HG03095 (cell line): ENCODE measurements at regions not wholly inside any gene's neighbourhood (a gene's known extent, or its start where the extent isn't known, plus 50 kb on each side); places are given as distances from the start of the nearest gene placed in this dataset.
"Not testable (repeated sequence)": the region's sequence is repeated elsewhere in the genome, so short reads cannot be mapped to it uniquely, and the experiment has no call there.

ENCODE experiments used
- ATAC-seq: cut with Tn5 transposase; IDR thresholded peaks from one replicate; pipeline ENCODE4 v1.9.1; 2021; ENCODE audit warnings: moderate library complexity; ENCODE audit not compliant: unreplicated experiment

GRCh38 chr4:33882246-33882990 lies 2361.9 kb downstream of the ARAP2 start:
- no peak for ATAC-seq

DNA sequence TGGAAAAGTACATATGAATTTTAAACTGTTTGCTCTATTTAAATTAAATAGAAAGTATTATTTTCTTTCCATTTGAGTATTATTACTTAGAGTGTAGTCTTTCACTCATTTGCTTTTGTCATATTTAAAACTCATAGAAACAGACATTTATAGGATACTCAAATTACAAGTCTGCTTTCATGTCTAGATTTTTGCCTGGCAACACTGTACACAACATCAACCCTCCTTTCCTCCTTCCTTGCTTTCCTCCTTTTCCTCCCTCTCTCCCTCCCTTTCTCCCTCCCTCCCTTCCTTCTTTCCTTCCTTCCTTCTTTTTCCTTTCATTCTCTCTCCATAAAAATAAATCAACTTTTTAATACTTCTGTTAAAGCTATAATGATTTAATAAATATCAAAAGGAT lies 2361.2 kb downstream of the ARAP2 start:
- ATAC-seq: no peak

DNA sequence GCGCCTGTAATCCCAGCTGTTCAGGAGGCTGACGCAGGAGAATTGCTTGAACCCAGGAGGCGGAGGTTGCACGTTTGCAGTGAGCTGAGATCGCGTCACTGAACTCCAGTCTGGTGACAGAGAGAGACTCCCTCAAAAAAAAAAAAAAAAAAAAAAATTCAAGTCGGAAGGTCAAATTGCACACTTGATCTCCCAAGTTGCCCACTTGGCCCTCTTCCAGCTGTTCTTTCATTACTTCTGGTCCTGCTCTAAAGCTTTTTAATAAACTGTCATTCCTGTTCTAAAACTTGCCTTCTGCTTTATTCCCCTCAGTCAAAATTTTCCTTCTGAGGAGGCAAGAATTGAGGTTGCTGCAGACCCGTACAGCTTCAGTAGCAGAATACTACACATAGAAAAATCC lies 2358.0 kb downstream of the ARAP2 start:
- no peak for ATAC-seq

- no peak for ATAC-seq
Observed at GRCh38 chr4:33890841-33891240, 2353.5 kb downstream of the ARAP2 start.

DNA sequence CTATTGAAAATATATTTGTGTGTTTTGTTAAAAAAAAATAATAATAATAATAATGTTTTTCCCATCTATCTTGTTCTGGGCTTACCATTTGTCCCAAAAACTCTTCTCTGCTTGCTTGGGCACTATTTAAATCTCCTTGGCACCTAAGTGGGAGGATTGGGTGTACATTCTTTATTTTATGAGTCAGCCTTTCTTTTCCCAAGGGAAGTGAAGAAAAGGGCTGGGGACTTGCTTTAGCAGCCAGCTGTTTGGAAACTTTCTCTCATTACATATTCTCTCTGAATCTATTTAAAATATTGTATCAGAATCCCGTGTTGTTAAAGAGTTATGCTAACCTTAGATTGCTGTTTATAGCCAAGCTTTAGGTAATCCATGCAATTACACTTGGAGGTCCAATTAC lies 2332.4 kb downstream of the ARAP2 start:
- no peak for ATAC-seq

DNA sequence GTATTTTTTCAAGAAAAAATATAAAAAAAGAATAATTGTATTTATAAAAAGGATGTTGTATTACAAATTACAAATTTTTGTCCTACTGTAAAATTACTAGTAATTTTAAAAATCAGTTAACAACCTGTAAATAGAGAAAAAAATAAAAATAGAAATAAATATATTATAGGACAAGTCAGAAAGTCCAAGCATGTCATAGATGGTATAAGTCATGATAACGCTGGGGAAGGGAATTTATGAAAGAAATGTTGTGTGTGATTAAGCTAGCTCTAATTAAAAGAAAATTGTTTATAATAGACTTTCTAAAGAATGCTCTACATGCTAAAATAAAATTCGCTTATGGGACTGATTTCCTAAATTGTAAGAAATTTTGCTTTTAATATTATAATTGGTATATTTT lies 2329.9 kb downstream of the ARAP2 start:
- ATAC-seq: no peak

GRCh38 chr4:33923469-33923868 lies 2320.8 kb downstream of the ARAP2 start:
- ATAC-seq: no peak

DNA sequence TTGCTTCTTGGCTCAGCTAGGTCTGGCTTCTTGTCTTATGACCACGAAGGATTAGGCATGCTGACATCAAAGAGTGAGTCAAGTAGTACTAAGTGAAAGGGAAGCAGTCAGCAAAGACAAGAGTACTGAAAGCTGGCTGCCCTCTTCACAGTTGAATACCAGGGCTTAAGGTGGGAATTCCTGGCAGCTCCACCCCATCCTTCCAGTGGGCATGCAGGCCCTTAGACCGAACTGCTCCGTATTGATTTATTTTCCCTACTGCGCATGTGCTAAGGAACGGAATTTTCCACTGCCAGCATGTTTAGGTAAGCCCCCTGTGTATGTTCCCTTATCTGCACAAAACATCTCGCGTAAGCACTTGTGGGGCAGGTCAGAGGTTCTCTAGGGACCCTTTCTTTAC lies 2320.1 kb downstream of the ARAP2 start:
- ATAC-seq: no peak

GRCh38 chr4:33924811-33925210 lies 2319.5 kb downstream of the ARAP2 start:
- no peak for ATAC-seq

- no peak for ATAC-seq
Observed at GRCh38 chr4:33930497-33930896, 2313.8 kb downstream of the ARAP2 start.

GRCh38 chr4:33931026-33931425 lies 2313.3 kb downstream of the ARAP2 start:
- no peak for ATAC-seq

- ATAC-seq: no peak
Observed at GRCh38 chr4:33940281-33940680, 2304.0 kb downstream of the ARAP2 start.

- no peak for ATAC-seq
Observed at GRCh38 chr4:33941854-33942253, 2302.5 kb downstream of the ARAP2 start.

GRCh38 chr4:33948921-33949320 lies 2295.4 kb downstream of the ARAP2 start:
- ATAC-seq: no peak

DNA sequence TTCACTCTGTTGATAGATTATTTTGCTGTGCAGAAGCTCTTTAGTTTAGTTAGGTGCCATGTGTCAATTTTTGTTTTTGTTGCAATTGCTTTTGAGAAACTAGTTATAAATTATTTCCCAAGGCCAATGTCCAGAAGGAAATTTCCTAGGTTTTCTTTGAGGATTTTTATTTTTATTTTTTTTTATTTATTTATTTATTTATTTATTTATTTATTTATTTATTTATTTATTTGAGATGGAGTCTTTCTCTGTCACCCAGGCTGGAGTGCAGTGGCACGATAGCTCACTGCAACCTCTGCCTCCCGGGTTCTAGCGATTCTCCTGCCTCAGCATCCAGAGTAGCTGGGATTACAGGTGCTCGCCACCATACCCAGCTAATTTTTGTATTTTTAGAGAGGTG lies 2290.5 kb downstream of the ARAP2 start:
- not testable (repeated sequence) for ATAC-seq

GRCh38 chr4:33954759-33955158 lies 2289.6 kb downstream of the ARAP2 start:
- ATAC-seq: no peak

DNA sequence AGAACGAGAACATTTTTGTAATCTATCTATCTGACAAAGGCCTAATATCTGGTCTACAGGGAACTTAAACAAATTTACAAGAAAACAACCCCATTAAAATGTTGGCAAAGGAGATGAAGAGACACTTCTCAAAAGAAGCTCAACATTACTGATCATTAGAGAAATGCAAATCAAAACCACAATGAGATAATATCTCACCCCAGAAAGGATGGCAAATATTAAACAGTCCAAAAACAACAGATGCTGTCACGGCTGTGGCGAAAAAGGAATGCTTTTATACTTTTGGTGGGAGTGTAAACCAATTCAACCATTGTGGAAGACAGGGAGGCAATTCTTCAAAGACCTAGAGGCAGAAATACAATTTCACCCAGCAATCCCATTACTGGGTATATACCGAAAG lies 2284.8 kb downstream of the ARAP2 start:
- no peak for ATAC-seq

GRCh38 chr4:33961761-33962160 lies 2282.6 kb downstream of the ARAP2 start:
- no peak for ATAC-seq

DNA sequence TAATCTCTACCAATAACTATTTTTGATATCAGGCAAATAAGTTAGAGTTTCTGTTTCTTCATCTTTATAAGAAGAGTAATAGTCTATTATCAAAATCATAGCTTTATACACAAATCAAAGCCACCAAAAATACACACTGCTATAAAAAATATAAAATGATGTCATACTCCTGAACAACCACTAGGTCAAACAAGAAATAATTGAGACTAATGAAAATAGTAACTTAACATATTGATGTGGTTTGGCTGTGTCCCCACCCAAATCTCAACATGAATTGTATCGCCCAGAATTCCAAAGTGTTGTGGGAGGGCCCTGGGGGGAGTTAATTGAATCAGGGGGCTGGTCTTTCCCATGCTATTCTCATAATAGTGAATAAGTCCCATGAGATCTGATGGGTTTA lies 2277.5 kb downstream of the ARAP2 start:
- ATAC-seq: no peak

DNA sequence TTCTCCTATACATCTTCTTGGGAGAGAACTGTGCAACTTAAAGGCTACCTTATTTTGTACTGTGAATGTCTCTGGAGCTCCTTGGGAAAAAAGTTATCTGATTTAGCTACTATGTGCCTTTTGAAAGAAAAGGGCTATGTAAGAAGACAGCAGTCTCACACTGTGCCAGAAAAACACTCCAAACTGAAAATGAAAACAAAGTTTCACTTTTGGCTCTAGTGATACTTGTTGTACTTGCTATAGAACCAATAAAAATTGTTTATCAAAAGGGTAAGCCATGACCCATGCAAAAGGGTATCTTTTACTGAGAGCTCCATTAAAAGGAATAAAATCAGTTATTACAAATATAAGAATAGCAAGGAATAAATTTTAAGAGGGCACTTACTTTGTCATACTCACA lies 2270.0 kb downstream of the ARAP2 start:
- ATAC-seq: no peak

GRCh38 chr4:33975995-33976394 lies 2268.3 kb downstream of the ARAP2 start:
- ATAC-seq: no peak

GRCh38 chr4:33979781-33980180 lies 2264.5 kb downstream of the ARAP2 start:
- not testable (repeated sequence) for ATAC-seq

DNA sequence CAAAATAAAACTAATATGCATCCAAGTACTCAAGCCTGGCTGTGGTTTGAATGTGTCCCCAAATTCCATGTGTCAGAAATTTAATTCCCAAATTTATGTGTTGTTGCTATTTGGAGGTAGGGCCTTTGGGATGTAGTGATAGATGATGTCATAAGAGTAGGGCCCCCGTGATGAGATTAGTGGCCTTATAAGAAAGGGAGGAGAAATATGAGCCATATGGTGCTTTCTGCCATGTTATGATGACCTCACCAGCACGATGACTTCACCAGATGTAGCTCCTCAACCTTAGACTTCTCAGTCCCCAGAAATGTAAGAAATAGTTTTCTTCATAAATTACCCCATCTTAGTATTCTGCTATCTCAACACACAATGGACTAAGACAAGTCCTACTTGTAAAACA lies 2264.0 kb downstream of the ARAP2 start:
- ATAC-seq: no peak
